Smooth muscle cell (in vitro differentiated cells): ENCODE measurements at regions not wholly inside any gene's neighbourhood (a gene's known extent, or its start where the extent isn't known, plus 50 kb on each side); places are given as distances from the start of the nearest gene placed in this dataset.

Source experiments
- DNase-seq: peaks from one replicate; lab custom pipeline; 2025; ENCODE audit not compliant: unreplicated experiment; lab: John Stamatoyannopoulos, UW
- H2AFZ ChIP-seq: fragments of 200-600 bp; sonication (generic); 2 replicates; pipeline ENCODE4 v1.6.0; 2016; ENCODE audit warnings: antibody characterized with exemption, low read depth, mild to moderate bottlenecking
- H3F3A ChIP-seq: fragments of 200-600 bp; sonication (generic); 2 replicates; pipeline ENCODE4 v1.6.0; 2017; ENCODE audit warnings: antibody characterized with exemption, low read depth
- H3K27ac ChIP-seq: fragments of 200-600 bp; sonication (generic); 2 replicates; pipeline ENCODE4 v1.5.1; 2016; ENCODE audit warnings: low read depth, mild to moderate bottlenecking
- H3K27me3 ChIP-seq: fragments of 200-600 bp; sonication (generic); 2 replicates; pipeline ENCODE4 v1.6.1; 2016; ENCODE audit warnings: low read depth, mild to moderate bottlenecking
- H3K36me3 ChIP-seq: fragments of 200-600 bp; sonication (generic); 2 replicates; pipeline ENCODE4 v1.5.1; 2016; ENCODE audit warnings: low read depth
- H3K4me1 ChIP-seq: fragments of 200-600 bp; sonication (generic); 2 replicates; pipeline ENCODE4 v1.5.1; 2016; ENCODE audit warnings: low read depth
- H3K4me2 ChIP-seq: fragments of 200-600 bp; sonication (generic); 2 replicates; pipeline ENCODE4 v1.6.0; 2016; ENCODE audit warnings: mild to moderate bottlenecking
- H3K4me3 ChIP-seq: fragments of 200-600 bp; sonication (generic); 2 replicates; pipeline ENCODE4 v1.5.1; 2016; ENCODE audit warnings: mild to moderate bottlenecking
- H3K79me2 ChIP-seq: fragments of 200-600 bp; sonication (generic); 2 replicates; pipeline ENCODE4 v1.6.0; 2016; ENCODE audit warnings: low read depth, mild to moderate bottlenecking
- H3K9ac ChIP-seq: fragments of 200-600 bp; sonication (generic); 2 replicates; pipeline ENCODE4 v1.6.0; 2016; ENCODE audit warnings: low read depth
- H3K9me3 ChIP-seq: fragments of 200-600 bp; sonication (generic); replicated peaks from 2 replicates; pipeline ENCODE4 v1.5.1; 2016; ENCODE audit warnings: low read depth
- H4K20me1 ChIP-seq: fragments of 200-600 bp; sonication (generic); 2 replicates; pipeline ENCODE4 v1.6.0; 2016; ENCODE audit warnings: low read depth
- CTCF ChIP-seq: fragments of 200-600 bp; sonication (generic); IDR thresholded peaks from 2 replicates; pipeline ENCODE4 v1.5.1; 2017; ENCODE audit warnings: borderline replicate concordance, mild to moderate bottlenecking, antibody characterized with exemption; ENCODE audit not compliant: insufficient read depth, poor library complexity, severe bottlenecking
- WGBS: methylation state at CpG from one replicate; pipeline ENCODE4 v1.1.7; 2016; ENCODE audit warnings: low lambda C conversion rate; 5-methylcytosine and 5-hydroxymethylcytosine counted together

GRCh38 chr3:24662449-24663345 lies 168.0 kb upstream of the THRB start:
- DNase-seq: no peak
- no peaks in the 10 kb centered on the region for H3K4me1 ChIP-seq
- no peak overlapping the region for H3K4me2 ChIP-seq
- no peak overlapping the region for H2AFZ ChIP-seq
- H3K36me3 ChIP-seq: no peaks in the 10 kb centered on the region
- H3F3A ChIP-seq: no peaks in the 10 kb centered on the region
- no peaks in the 10 kb centered on the region for H3K79me2 ChIP-seq
- H3K9ac ChIP-seq: no peak overlapping the region
- H3K27ac ChIP-seq: no peak overlapping the region
- TF ChIP-seq CTCF: no peak
- no peaks in the 10 kb centered on the region for H3K27me3 ChIP-seq
- H3K9me3 ChIP-seq: no peaks in the 10 kb centered on the region
- 89% methylated on average over 7 of the region's 7 CpGs for WGBS
- H3K4me3 ChIP-seq: no peak overlapping the region
- no peaks in the 10 kb centered on the region for H4K20me1 ChIP-seq

DNA sequence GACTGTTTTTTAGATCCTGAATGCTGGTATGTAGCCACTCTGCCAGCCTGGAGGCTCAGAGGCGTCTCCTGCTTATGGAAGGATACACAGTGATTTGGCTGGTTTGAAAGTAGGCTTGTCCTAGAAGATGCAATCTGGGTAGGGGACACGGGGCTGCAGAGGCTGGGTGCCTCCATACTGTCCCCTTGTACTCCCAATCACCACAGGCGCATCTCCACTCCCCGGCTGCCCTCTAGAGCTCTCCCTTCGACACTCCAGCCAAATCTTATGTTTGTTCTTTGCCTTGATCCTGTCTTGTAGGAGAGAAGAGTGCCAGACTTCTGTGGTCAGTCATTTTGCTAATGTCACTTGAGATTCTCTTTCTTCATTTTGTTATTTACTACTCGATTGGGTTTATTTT lies 168.8 kb upstream of the THRB start:
- Histone ChIP-seq H3F3A (no peaks in the 10 kb centered on the region), H3K9me3 (no peaks in the 10 kb centered on the region), H3K36me3 (no peaks in the 10 kb centered on the region), H3K4me1 (no peaks in the 10 kb centered on the region), H4K20me1 (no peaks in the 10 kb centered on the region), H3K9ac (no peak overlapping the region), H3K4me3 (no peak overlapping the region), H3K27ac (no peak overlapping the region), H2AFZ (no peak overlapping the region), H3K27me3 (no peaks in the 10 kb centered on the region), H3K79me2 (no peaks in the 10 kb centered on the region), H3K4me2 (no peak overlapping the region)
- no peak for TF ChIP-seq CTCF
- no peak for DNase-seq
- WGBS: 95% methylated on average over 6 of the region's 6 CpGs

DNA sequence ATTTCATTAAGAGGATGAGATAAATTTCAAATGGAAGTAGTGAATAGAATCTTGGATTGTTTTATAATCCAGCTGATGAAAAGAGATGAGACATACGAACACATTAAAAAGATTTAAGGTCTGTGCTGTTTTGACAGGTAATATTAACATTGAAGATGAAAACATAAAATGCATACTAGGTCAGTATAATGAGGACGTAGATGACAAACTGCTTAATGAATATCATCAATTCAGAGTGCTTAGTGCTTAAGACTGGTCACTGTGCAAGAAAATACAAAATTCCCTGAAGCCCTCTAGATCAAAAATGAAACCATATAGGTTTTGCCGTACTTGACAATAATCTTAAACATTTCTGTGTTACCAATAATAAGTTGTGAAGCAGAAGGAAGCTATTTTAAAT lies 173.4 kb upstream of the THRB start:
- 94% methylated on average over 3 of the region's 3 CpGs for WGBS
- no peak overlapping the region for H3K4me2 ChIP-seq

More for the DNA sequence above, 173.4 kb upstream of the THRB start:
- H3K9ac ChIP-seq: no peak overlapping the region
- no peaks in the 10 kb centered on the region for H4K20me1 ChIP-seq
- TF ChIP-seq CTCF: no peak
- H3F3A ChIP-seq: no peaks in the 10 kb centered on the region
- no peak overlapping the region for H3K4me3 ChIP-seq
- no peaks in the 10 kb centered on the region for H3K9me3 ChIP-seq
- H3K27ac ChIP-seq: no peak overlapping the region
- H3K36me3 ChIP-seq: no peaks in the 10 kb centered on the region
- H3K79me2 ChIP-seq: no peaks in the 10 kb centered on the region
- no peaks in the 10 kb centered on the region for H3K27me3 ChIP-seq
- no peak overlapping the region for H2AFZ ChIP-seq
- no peak for DNase-seq
- H3K4me1 ChIP-seq: no peaks in the 10 kb centered on the region
